ENCODE measurements at regions not wholly inside any gene's neighbourhood (a gene's known extent, or its start where the extent isn't known, plus 50 kb on each side); places are given as distances from the start of the nearest gene placed in this dataset.

GRCh38 chr1:218813237-218813636, 360.4 kb upstream of the LYPLAL1 start:
- TF ChIP-seq POLR2AphosphoS5 (IDR thresholded peaks at IDR 0.05; ENCODE audit: low read depth, low read length) (no peak), POLR2A (IDR thresholded peaks at IDR 0.05; ENCODE audit: low read depth, low read length) (no peak)
